Tibial nerve (tissue), 4 donors: ENCODE measurements at regions not wholly inside any gene's neighbourhood (a gene's known extent, or its start where the extent isn't known, plus 50 kb on each side); places are given as distances from the start of the nearest gene placed in this dataset.

Experiments used
- DNase-seq, 2 donors: peaks; one replicate each; pipeline ENCODE4 v3.0.0-alpha.2; 2019; ENCODE audit warnings: low spot score in 2 of 2
- H3K27ac ChIP-seq, 4 donors: fragments of 200-600 bp; sonication (generic) in 3 of 4; one replicate each; pipeline ENCODE4 v1.5.1; 2017 to 2019; ENCODE audit warnings: mild to moderate bottlenecking in 1 of 4
- H3K27me3 ChIP-seq, 2 donors: fragments of 200-600 bp; sonication (generic) in 1 of 2; one replicate each; pipeline versions ENCODE4 v1.5.1 to v1.6.0; 2017 to 2019
- H3K36me3 ChIP-seq, 3 donors: fragments of 200-600 bp; sonication (generic); one replicate each; pipeline ENCODE4 v1.5.1; 2018 to 2019
- H3K4me1 ChIP-seq, 4 donors: fragments of 200-600 bp; sonication (generic) in 3 of 4; one replicate each; pipeline ENCODE4 v1.5.1; 2017 to 2019
- H3K4me3 ChIP-seq, 4 donors: fragments of 200-600 bp; sonication (generic) in 3 of 4; one replicate each; pipeline ENCODE4 v1.5.1; 2017 to 2019; ENCODE audit warnings: mild to moderate bottlenecking in 1 of 4, moderate library complexity in 1 of 4
- H3K9me3 ChIP-seq, 4 donors: fragments of 200-600 bp; sonication (generic) in 3 of 4; one replicate each; pipeline ENCODE4 v1.5.1; 2017 to 2019
- CTCF ChIP-seq, 5 experiments: fragments of 200-600 bp in 3 of 5; fragments of 450-650 bp in 2 of 5; sonication (generic) in 3 of 5; IDR thresholded peaks; one replicate each; pipeline ENCODE4 v1.5.1; 2016 to 2019; ENCODE audit warnings: antibody characterized with exemption in 5 of 5, mild to moderate bottlenecking in 3 of 5, moderate library complexity in 2 of 5
- EP300 ChIP-seq, 2 donors: sonication (generic); formaldehyde crosslinking; IDR thresholded peaks; one replicate each; pipeline ENCODE4 v1.6.1; 2017; ENCODE audit warnings: antibody characterized with exemption in 2 of 2, mild to moderate bottlenecking in 1 of 2
- POLR2A ChIP-seq, 2 donors: fragments of 450-650 bp; IDR thresholded peaks; one replicate each; pipeline ENCODE4 v1.6.1; 2017; ENCODE audit warnings: antibody characterized with exemption in 2 of 2, mild to moderate bottlenecking in 2 of 2, moderate library complexity in 2 of 2
- WGBS, 2 donors: methylation state at CpG; one replicate each; pipeline ENCODE4 v1.1.5; 2018; 5-methylcytosine and 5-hydroxymethylcytosine counted together

- 89 to 91% methylated on average over 9 of the region's 9 CpGs for WGBS, 2 donors
- Histone ChIP-seq H3K27ac (no peak overlapping the region), H3K9me3 (no peaks in the 10 kb centered on the region), H3K4me1 (no peaks in the 10 kb centered on the region), H3K27me3 (no peaks in the 10 kb centered on the region), H3K4me3 (no peak overlapping the region), H3K36me3 (no peaks in the 10 kb centered on the region)
- no peak for TF ChIP-seq EP300 (IDR thresholded peaks at IDR 0.05)
- no peak for TF ChIP-seq POLR2A (IDR thresholded peaks at IDR 0.05)
- TF ChIP-seq CTCF (IDR thresholded peaks at IDR 0.05): no peak
- no peak for DNase-seq
Measured at GRCh38 chr15:52976516-52977075, 186.5 kb upstream of the ONECUT1 start.

GRCh38 chr15:52975941-52976449 lies 185.9 kb upstream of the ONECUT1 start:
- WGBS, 2 donors: 43 to 65% methylated on average over 4 of the region's 4 CpGs
- Histone ChIP-seq H3K27me3 (no peaks in the 10 kb centered on the region), H3K4me1 (no peaks in the 10 kb centered on the region), H3K4me3 (no peak overlapping the region), H3K36me3 (no peaks in the 10 kb centered on the region), H3K9me3 (no peaks in the 10 kb centered on the region), H3K27ac (no peak overlapping the region)
- TF ChIP-seq POLR2A (IDR thresholded peaks at IDR 0.05) (no peak), EP300 (IDR thresholded peaks at IDR 0.05) (no peak), CTCF (IDR thresholded peaks at IDR 0.05) (no peak)
- DNase-seq: no peak

GRCh38 chr15:52963865-52964264 lies 173.7 kb upstream of the ONECUT1 start:
- H3K9me3 ChIP-seq: no peaks in the 10 kb centered on the region
- DNase-seq: no peak
- H3K4me1 ChIP-seq: no peaks in the 10 kb centered on the region
- no peak overlapping the region for H3K4me3 ChIP-seq
- no peak overlapping the region for H3K27ac ChIP-seq
- H3K27me3 ChIP-seq: no peaks in the 10 kb centered on the region
- H3K36me3 ChIP-seq: no peaks in the 10 kb centered on the region
- TF ChIP-seq EP300 (IDR thresholded peaks at IDR 0.05) (no peak), CTCF (IDR thresholded peaks at IDR 0.05) (no peak), POLR2A (IDR thresholded peaks at IDR 0.05) (no peak)

- TF ChIP-seq POLR2A (IDR thresholded peaks at IDR 0.05) (no peak), CTCF (IDR thresholded peaks at IDR 0.05) (no peak), EP300 (IDR thresholded peaks at IDR 0.05) (no peak)
- no peaks in the 10 kb centered on the region for H3K4me1 ChIP-seq
- H3K4me3 ChIP-seq: no peak overlapping the region
- H3K9me3 ChIP-seq: no peaks in the 10 kb centered on the region
- no peaks in the 10 kb centered on the region for H3K27me3 ChIP-seq
- DNase-seq: no peak
- H3K27ac ChIP-seq: no peak overlapping the region
- WGBS, 2 donors: 81 to 86% methylated on average over 6 of the region's 6 CpGs
- H3K36me3 ChIP-seq: no peaks in the 10 kb centered on the region
Measured at GRCh38 chr15:52960283-52960682, 170.1 kb upstream of the ONECUT1 start.

GRCh38 chr15:52943746-52944145 lies 153.6 kb upstream of the ONECUT1 start:
- DNase-seq: no peak
- no peak for TF ChIP-seq POLR2A (IDR thresholded peaks at IDR 0.05)
- TF ChIP-seq CTCF (IDR thresholded peaks at IDR 0.05): no peak
- TF ChIP-seq EP300 (IDR thresholded peaks at IDR 0.05): no peak
- H3K9me3 ChIP-seq: no peaks in the 10 kb centered on the region
- WGBS, 2 donors: 75 to 87% methylated on average over 2 of the region's 2 CpGs
- H3K27ac ChIP-seq: no peak overlapping the region
- no peaks in the 10 kb centered on the region for H3K4me1 ChIP-seq
- H3K36me3 ChIP-seq: no peaks in the 10 kb centered on the region
- H3K4me3 ChIP-seq: no peak overlapping the region
- no peaks in the 10 kb centered on the region for H3K27me3 ChIP-seq
